Endodermal cell (in vitro differentiated cells): ENCODE measurements at regions not wholly inside any gene's neighbourhood (a gene's known extent, or its start where the extent isn't known, plus 50 kb on each side); places are given as distances from the start of the nearest gene placed in this dataset.
"Not testable (repeated sequence)": the region's sequence is repeated elsewhere in the genome, so short reads cannot be mapped to it uniquely, and the experiment has no call there.

Experiments
- DNase-seq: peaks from one replicate; pipeline ENCODE4 v3.0.0-alpha.2; 2017
- H3K27ac ChIP-seq: 2 replicates; pipeline ENCODE4 v1.5.1; 2013; ENCODE audit warnings: mild to moderate bottlenecking, low read depth, low read length, moderate library complexity
- H3K27me3 ChIP-seq: 2 replicates; pipeline ENCODE4 v1.6.1; 2013; ENCODE audit warnings: mild to moderate bottlenecking, low read length, moderate library complexity; ENCODE audit not compliant: insufficient read depth, control insufficient read depth, poor library complexity, severe bottlenecking
- H3K36me3 ChIP-seq: 2 replicates; pipeline ENCODE4 v1.7.0; 2013; ENCODE audit warnings: mild to moderate bottlenecking, low read length, moderate library complexity; ENCODE audit not compliant: control insufficient read depth, insufficient read depth
- H3K4me1 ChIP-seq: one replicate; pipeline ENCODE4 v1.7.0; 2013; ENCODE audit warnings: low read length; ENCODE audit not compliant: control insufficient read depth, insufficient read depth
- H3K4me3 ChIP-seq: 2 replicates; pipeline ENCODE4 v1.5.1; 2013; ENCODE audit warnings: mild to moderate bottlenecking, low read length, moderate library complexity
- H3K9ac ChIP-seq: 2 replicates; pipeline ENCODE4 v1.6.1; 2013; ENCODE audit warnings: mild to moderate bottlenecking, low read length, moderate library complexity; ENCODE audit not compliant: poor library complexity, severe bottlenecking; ENCODE audit errors: extremely low read depth
- H3K9me3 ChIP-seq: 2 replicates; pipeline ENCODE4 v1.6.1; 2013; ENCODE audit warnings: mild to moderate bottlenecking, low read length, moderate library complexity; ENCODE audit not compliant: control insufficient read depth
- H3K27ac Mint-ChIP-seq: 2 replicates; pipeline ENCODE4 v1.8.0; 2020; ENCODE audit warnings: mixed read lengths
- H3K27me3 Mint-ChIP-seq: 2 replicates; pipeline ENCODE4 v1.8.0; 2021; ENCODE audit warnings: mild to moderate bottlenecking, mixed read lengths; ENCODE audit not compliant: insufficient read depth
- H3K36me3 Mint-ChIP-seq: 2 replicates; pipeline ENCODE4 v1.8.0; 2020; ENCODE audit warnings: low read depth, mixed read lengths
- H3K4me1 Mint-ChIP-seq: 2 replicates; pipeline ENCODE4 v1.8.0; 2020; ENCODE audit warnings: mixed read lengths
- H3K4me3 Mint-ChIP-seq: 2 replicates; pipeline ENCODE4 v1.8.0; 2020; ENCODE audit warnings: mild to moderate bottlenecking, moderate library complexity, mixed read lengths
- H3K9me3 Mint-ChIP-seq: 2 replicates; pipeline ENCODE4 v1.8.0; 2020; ENCODE audit warnings: mild to moderate bottlenecking, mixed read lengths
- CTCF ChIP-seq: fragments of 200-600 bp; sonication (generic); conservative IDR thresholded peaks from 2 replicates; pipeline ENCODE4 v1.5.0; 2021; ENCODE audit warnings: antibody characterized with exemption, mild to moderate bottlenecking
- WGBS, 2 experiments: methylation state at CpG; one replicate each; pipeline versions ENCODE4 v1.1.5 to v1.1.7; 2013; ENCODE audit warnings: missing lambda C conversion rate in 2 of 2, mixed read lengths in 1 of 2; ENCODE audit not compliant: insufficient coverage in 1 of 2, insufficient read length in 1 of 2; 5-methylcytosine and 5-hydroxymethylcytosine counted together

GRCh38 chr2:193843675-193844074, 1648.9 kb upstream of the TMEFF2 start:
- Mint-ChIP-seq H3K36me3 (no peaks in the 10 kb centered on the region), H3K4me3 (no peak overlapping the region), H3K4me1 (no peaks in the 10 kb centered on the region), H3K9me3 (no peaks in the 10 kb centered on the region), H3K27me3 (no peaks in the 10 kb centered on the region), H3K27ac (no peak overlapping the region)
- H3K9ac ChIP-seq: no peak overlapping the region
- H3K27me3 ChIP-seq: no peaks in the 10 kb centered on the region
- DNase-seq: no peak
- no peaks in the 10 kb centered on the region for H3K36me3 ChIP-seq
- WGBS, 2 experiments: 88 to 92% methylated on average over 3 of the region's 3 CpGs
- no peaks in the 10 kb centered on the region for H3K9me3 ChIP-seq
- H3K27ac ChIP-seq: no peak overlapping the region
- no peak for TF ChIP-seq CTCF
- H3K4me3 ChIP-seq: no peak overlapping the region
- H3K4me1 ChIP-seq: no peaks in the 10 kb centered on the region

- H3K27me3 Mint-ChIP-seq: no peaks in the 10 kb centered on the region
- H3K4me3 Mint-ChIP-seq: no peak overlapping the region
- no peak overlapping the region for H3K27ac ChIP-seq
Measured at GRCh38 chr2:193841384-193842150, 1646.8 kb upstream of the TMEFF2 start.

GRCh38 chr2:193837111-193837738, 1642.5 kb upstream of the TMEFF2 start:
- Histone ChIP-seq H3K27me3 (no peaks in the 10 kb centered on the region), H3K27ac (no peak overlapping the region), H3K4me3 (no peak overlapping the region), H3K36me3 (no peaks in the 10 kb centered on the region), H3K9me3 (no peaks in the 10 kb centered on the region), H3K9ac (no peak overlapping the region), H3K4me1 (no peaks in the 10 kb centered on the region)
- TF ChIP-seq CTCF: no peak
- no peaks in the 10 kb centered on the region for H3K27me3 Mint-ChIP-seq
- no peak for DNase-seq
- peaks cover 2% of the 10 kb centered on the region for H3K36me3 Mint-ChIP-seq
- H3K4me3 Mint-ChIP-seq: no peak overlapping the region
- no peaks in the 10 kb centered on the region for H3K4me1 Mint-ChIP-seq
- H3K27ac Mint-ChIP-seq: no peak overlapping the region
- peaks cover 14% of the 10 kb centered on the region for H3K9me3 Mint-ChIP-seq

More at GRCh38 chr2:193841384-193842150, 1646.8 kb upstream of the TMEFF2 start:
- Mint-ChIP-seq H3K27ac (no peak overlapping the region), H3K36me3 (no peaks in the 10 kb centered on the region), H3K9me3 (peaks cover 3% of the 10 kb centered on the region), H3K4me1 (no peaks in the 10 kb centered on the region)
- H3K4me3 ChIP-seq: no peak overlapping the region
- TF ChIP-seq CTCF: no peak
- no peaks in the 10 kb centered on the region for H3K36me3 ChIP-seq
- no peaks in the 10 kb centered on the region for H3K9me3 ChIP-seq
- no peak for DNase-seq
- H3K9ac ChIP-seq: no peak overlapping the region
- H3K27me3 ChIP-seq: no peaks in the 10 kb centered on the region
- WGBS, 2 experiments: 88% methylated on average over 2 to 3 of the region's 3 CpGs
- no peaks in the 10 kb centered on the region for H3K4me1 ChIP-seq

DNA sequence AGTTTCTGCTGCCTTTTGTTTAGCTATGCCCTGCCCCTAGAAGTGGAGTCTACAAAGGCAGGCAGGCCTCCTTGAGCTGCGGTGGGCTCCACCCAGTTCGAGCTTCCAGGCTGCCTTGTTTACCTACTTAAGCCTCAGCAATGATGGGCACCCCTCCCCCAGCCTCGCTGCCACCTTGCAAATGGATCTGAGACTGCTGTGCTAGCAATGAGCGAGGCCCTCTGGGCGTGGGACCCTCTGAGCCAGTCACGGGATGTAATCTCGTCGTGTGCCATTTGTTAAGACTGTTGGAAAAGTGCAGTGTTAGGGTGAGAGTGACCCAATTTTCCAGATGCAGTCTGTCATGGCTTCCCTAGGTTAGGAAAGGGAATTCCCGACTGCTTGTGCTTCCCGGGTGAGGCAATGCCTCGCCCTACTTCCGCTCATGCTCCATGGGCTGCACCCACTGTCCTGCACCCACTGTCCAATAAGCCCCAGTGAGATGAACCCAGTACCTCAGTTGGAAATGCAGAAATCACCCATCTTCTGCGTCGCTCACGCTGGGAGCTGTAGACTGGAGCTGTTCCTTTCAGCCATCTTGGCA, 1641.8 kb upstream of the TMEFF2 start:
- H3K27me3 ChIP-seq, DNase-seq, H3K9me3 ChIP-seq, H3K36me3 Mint-ChIP-seq, H3K4me1 ChIP-seq, H3K4me3 Mint-ChIP-seq, H3K4me3 ChIP-seq, H3K4me1 Mint-ChIP-seq, H3K27ac Mint-ChIP-seq, H3K9ac ChIP-seq, H3K27me3 Mint-ChIP-seq, H3K27ac ChIP-seq, H3K36me3 ChIP-seq: not testable (repeated sequence)
- WGBS, 2 experiments: 91 to 93% methylated on average over 9 to 15 of the region's 15 CpGs
- H3K9me3 Mint-ChIP-seq: peaks cover 14% of the 10 kb centered on the region

DNA sequence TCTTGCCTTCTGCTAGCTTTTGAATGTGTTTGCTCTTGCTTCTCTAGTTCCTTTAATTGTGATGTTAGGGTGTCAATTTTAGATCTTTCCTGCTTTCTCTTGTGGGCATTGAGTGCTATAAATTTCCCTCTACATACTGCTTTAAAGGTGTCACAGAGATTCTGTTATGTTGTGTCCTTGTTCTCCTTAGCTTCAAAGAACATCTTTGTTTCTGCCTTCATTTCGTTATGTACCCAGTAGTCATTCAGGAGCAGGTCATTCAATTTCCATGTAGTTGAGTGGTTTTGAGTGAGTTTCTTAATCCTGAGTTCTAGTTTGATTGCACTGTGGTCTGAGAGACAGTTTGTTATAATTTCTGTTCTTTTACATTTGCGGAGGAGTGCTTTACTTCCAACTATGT, 1639.2 kb upstream of the TMEFF2 start:
- not testable (repeated sequence) for H3K36me3 ChIP-seq, H3K4me3 Mint-ChIP-seq, H3K9ac ChIP-seq, H3K27ac ChIP-seq, H3K27me3 Mint-ChIP-seq, H3K27ac Mint-ChIP-seq, H3K4me1 ChIP-seq, DNase-seq, H3K27me3 ChIP-seq, H3K9me3 ChIP-seq, H3K4me1 Mint-ChIP-seq, H3K36me3 Mint-ChIP-seq, H3K4me3 ChIP-seq
- H3K9me3 Mint-ChIP-seq: peaks cover 14% of the 10 kb centered on the region
- 45% methylated on average over 2 of the region's 2 CpGs; no CpG with 5 or more reads in 1 of the 2 experiments for WGBS, 2 experiments
